RWPE1 (cell line): ENCODE measurements at regions not wholly inside any gene's neighbourhood (a gene's known extent, or its start where the extent isn't known, plus 50 kb on each side); places are given as distances from the start of the nearest gene placed in this dataset.

Experiments used
- CTCF ChIA-PET: fragments of 350-600 bp; sonication (Branson Sonifier 250); formaldehyde crosslinking; extraction: SDS; loops from one replicate; lab custom pipeline; 2021; lab: Yijun Ruan, JAX
- POLR2A ChIA-PET: fragments of 400-600 bp; formaldehyde crosslinking; extraction: SDS; loops from one replicate; lab custom pipeline; 2020; ENCODE audit warnings: antibody characterized with exemption; ENCODE audit not compliant: low non-redundant PET; lab: Yijun Ruan, JAX
- DNase-seq: peaks from one replicate; pipeline ENCODE4 v3.0.0; 2012; ENCODE audit warnings: low spot score
- H3K27ac ChIP-seq: fragments of 450-650 bp; 2 replicates; pipeline ENCODE4 v1.5.1; 2017
- CTCF ChIP-seq: fragments of 450-650 bp; conservative IDR thresholded peaks from 2 replicates; pipeline ENCODE4 v1.5.1; 2017; ENCODE audit warnings: low read depth, mild to moderate bottlenecking

- POLR2A ChIA-PET = no interaction called here
- CTCF ChIA-PET = no interaction called here
- no peak overlapping the region for H3K27ac ChIP-seq
- TF ChIP-seq CTCF = no peak
- no peak for DNase-seq
Observed at GRCh38 chr12:97910559-97910958, 448.0 kb downstream of the RMST start.

DNA sequence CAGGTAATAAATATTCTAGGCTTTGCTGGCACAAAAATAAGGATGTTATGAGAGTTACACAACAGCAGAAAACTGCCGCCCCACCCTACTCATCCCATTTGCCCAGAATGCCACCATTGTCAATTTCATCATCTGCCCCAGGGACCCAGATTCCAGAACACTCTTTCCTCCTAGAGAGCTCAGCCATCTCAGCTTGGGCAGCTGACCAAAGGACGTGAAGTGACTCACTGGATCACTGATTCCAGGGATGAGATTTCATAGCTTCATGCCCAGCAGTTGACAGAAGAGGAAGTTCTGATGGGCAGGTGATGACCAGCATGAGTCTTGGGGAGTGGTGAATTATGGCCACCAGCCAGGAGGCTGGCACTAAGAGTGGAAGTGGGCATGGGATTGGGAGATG is 450.3 kb downstream of the RMST start:
- TF ChIP-seq CTCF = no peak
- DNase-seq = no peak
- POLR2A ChIA-PET = no interaction called here
- H3K27ac ChIP-seq = no peak overlapping the region
- CTCF ChIA-PET = interaction anchor here (0.6 kb wide), 1 partner anchor 22 kb away, joined by 7 read pairs; no protein-coding TSS in a partner anchor

DNA sequence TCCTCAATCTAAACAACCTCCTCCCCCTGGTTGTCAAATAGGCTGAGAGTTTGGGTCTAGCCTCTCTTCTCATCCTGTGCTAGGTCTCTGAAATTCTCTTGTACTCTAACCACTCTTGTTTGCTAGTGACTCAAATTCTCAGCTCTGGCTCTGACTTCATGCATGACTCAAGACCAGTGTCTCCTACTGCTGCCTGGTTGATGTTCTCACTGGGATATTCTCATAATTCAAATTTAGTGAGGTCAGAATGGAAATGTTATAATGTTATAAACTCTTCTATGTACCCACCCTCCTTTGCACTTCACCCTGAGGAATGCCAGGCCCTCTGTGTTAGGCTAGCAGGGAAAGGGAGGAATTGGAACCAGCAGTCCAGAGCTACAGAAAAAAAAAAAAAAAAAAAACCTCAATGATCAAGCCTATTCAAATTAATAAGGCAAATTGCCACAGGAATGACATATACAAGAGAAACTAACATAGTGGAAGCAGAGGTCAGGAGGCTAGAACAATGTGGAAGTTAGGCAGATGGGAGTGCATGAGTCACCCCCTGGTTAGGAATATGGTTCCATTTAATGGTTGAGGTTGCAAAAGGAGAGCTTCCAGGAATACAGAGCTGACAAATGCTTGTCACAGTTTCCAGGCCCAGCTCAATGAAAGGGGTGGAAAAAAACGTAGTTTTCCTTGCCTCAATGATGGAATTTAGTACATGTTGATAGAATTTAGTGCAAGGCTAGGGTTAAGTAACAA is 459.5 kb downstream of the RMST start:
- POLR2A ChIA-PET = no interaction called here
- no peak for TF ChIP-seq CTCF
- CTCF ChIA-PET = no interaction called here
- DNase-seq = no peak
- H3K27ac ChIP-seq = no peak overlapping the region

GRCh38 chr12:97923546-97923945 is 460.9 kb downstream of the RMST start:
- POLR2A ChIA-PET = no interaction called here
- TF ChIP-seq CTCF = no peak
- H3K27ac ChIP-seq = no peak overlapping the region
- no peak for DNase-seq
- CTCF ChIA-PET = no interaction called here

GRCh38 chr12:97924122-97924521 is 461.5 kb downstream of the RMST start:
- no peak for DNase-seq
- ChIA-PET CTCF (no interaction called here), POLR2A (no interaction called here)
- H3K27ac ChIP-seq = no peak overlapping the region
- TF ChIP-seq CTCF = no peak

- ChIA-PET POLR2A (no interaction called here), CTCF (no interaction called here)
- TF ChIP-seq CTCF = no peak
- DNase-seq = no peak
- H3K27ac ChIP-seq = no peak overlapping the region
Observed at GRCh38 chr12:97927977-97928376, 465.4 kb downstream of the RMST start.
